GM12875 (cell line): ENCODE measurements at regions not wholly inside any gene's neighbourhood (a gene's known extent, or its start where the extent isn't known, plus 50 kb on each side); places are given as distances from the start of the nearest gene placed in this dataset.

Experiments used
- H3K4me3 ChIP-seq: one replicate; pipeline ENCODE4 v1.5.1; 2011; ENCODE audit warnings: low read depth, low read length, control low read depth
- CTCF ChIP-seq: IDR thresholded peaks from 2 replicates; pipeline ENCODE4 v1.5.1; 2011; ENCODE audit warnings: low read depth, mild to moderate bottlenecking, control low read depth, inconsistent platforms, low read length, moderate library complexity, borderline replicate concordance; ENCODE audit not compliant: insufficient read depth

DNA sequence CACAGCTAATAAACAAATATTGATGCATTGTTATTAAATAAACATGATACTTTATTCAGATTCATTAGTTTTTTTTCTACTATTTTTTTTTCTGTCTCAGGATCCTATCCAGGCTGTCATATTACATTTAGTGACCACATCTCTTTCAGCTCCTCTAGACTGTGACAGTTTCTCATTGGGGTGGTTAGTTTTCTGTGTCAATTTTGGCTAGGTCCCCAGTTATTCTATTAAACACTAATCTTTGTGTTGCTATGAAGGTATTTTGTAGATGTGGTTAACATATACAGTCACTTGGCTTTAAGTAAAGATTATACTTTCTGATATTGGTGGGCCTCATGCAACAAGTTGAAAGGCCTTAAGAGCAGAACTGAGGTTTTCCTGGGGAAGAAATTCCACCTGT lies 563.0 kb downstream of the LRRC70 start:
- H3K4me3 ChIP-seq, result no peak overlapping the region
- no peak for TF ChIP-seq CTCF

- TF ChIP-seq CTCF, result no peak
- H3K4me3 ChIP-seq, result no peak overlapping the region
Observed at GRCh38 chr5:63135291-63135690, 556.7 kb downstream of the LRRC70 start.

- H3K4me3 ChIP-seq, result no peak overlapping the region
- TF ChIP-seq CTCF, result no peak
Observed at GRCh38 chr5:63131626-63132285, 553.1 kb downstream of the LRRC70 start.

DNA sequence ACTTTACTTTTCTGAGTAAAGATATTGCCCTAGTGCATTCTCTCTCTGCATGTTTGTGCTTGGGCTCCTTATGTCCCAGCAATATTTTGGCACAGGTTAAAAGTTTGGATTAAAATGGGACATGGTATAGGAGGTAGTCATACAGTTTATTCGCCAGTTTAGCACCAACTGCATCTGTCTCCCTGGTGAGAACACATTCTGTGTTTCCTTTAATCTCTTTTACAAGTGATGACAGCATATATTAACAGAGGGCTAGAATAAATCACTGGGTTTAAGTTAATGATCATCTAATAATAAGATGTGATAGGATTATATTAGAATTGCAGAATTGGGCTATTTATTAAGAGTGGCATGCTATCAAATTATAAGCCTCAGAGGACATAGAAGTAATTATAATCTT lies 550.1 kb downstream of the LRRC70 start:
- no peak overlapping the region for H3K4me3 ChIP-seq
- TF ChIP-seq CTCF, result no peak

- no peak for TF ChIP-seq CTCF
- H3K4me3 ChIP-seq, result no peak overlapping the region
Observed at GRCh38 chr5:63128018-63128417, 549.4 kb downstream of the LRRC70 start.

- TF ChIP-seq CTCF, result no peak
- H3K4me3 ChIP-seq, result no peak overlapping the region
Observed at GRCh38 chr5:63127054-63127453, 548.4 kb downstream of the LRRC70 start.

DNA sequence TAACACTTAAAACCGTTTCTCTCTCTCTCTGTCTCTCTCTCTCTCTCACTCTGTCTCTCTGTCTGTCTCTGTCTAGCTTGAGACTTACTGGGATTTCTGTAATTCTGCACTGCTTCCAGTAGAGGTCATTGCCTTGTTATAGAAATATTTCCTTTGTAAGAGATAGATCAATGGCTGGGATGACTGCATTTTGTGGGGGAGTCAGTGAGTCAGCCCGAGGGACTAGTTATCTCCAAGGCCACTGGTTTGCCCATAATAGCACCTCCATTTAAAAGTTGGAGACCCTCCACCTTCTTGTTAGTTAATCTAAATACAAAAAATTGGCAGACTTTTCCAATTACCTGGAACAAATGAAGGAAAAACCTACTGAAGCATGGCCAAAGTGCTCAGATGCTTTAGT lies 547.2 kb downstream of the LRRC70 start:
- peak; percentile 31; the same call in 1 of the 2 replicates for TF ChIP-seq CTCF
- H3K4me3 ChIP-seq, result no peak overlapping the region
